Glutamatergic neuron (in vitro differentiated cells): ENCODE measurements at regions not wholly inside any gene's neighbourhood (a gene's known extent, or its start where the extent isn't known, plus 50 kb on each side); places are given as distances from the start of the nearest gene placed in this dataset.
"Not testable (repeated sequence)": the region's sequence is repeated elsewhere in the genome, so short reads cannot be mapped to it uniquely, and the experiment has no call there.

Source experiments
- DNase-seq: peaks from one replicate; pipeline ENCODE4 v3.0.0; 2022
- H3K27ac Mint-ChIP-seq: one replicate; pipeline ENCODE4 v1.8.0; 2020; ENCODE audit warnings: mild to moderate bottlenecking, mixed read lengths, inconsistent platforms; ENCODE audit not compliant: unreplicated experiment
- H3K27me3 Mint-ChIP-seq: one replicate; pipeline ENCODE4 v1.8.0; 2020; ENCODE audit warnings: mild to moderate bottlenecking, moderate library complexity, mixed read lengths, inconsistent platforms; ENCODE audit not compliant: unreplicated experiment
- H3K36me3 Mint-ChIP-seq: one replicate; pipeline ENCODE4 v1.8.0; 2020; ENCODE audit warnings: mild to moderate bottlenecking, mixed read lengths, inconsistent platforms; ENCODE audit not compliant: unreplicated experiment
- H3K4me1 Mint-ChIP-seq: one replicate; pipeline ENCODE4 v1.8.0; 2020; ENCODE audit warnings: mild to moderate bottlenecking, low read depth, mixed read lengths, inconsistent platforms; ENCODE audit not compliant: unreplicated experiment
- H3K4me3 Mint-ChIP-seq: one replicate; pipeline ENCODE4 v1.8.0; 2020; ENCODE audit warnings: mild to moderate bottlenecking, mixed read lengths, inconsistent platforms; ENCODE audit not compliant: unreplicated experiment
- H3K9me3 Mint-ChIP-seq: one replicate; pipeline ENCODE4 v1.8.0; 2020; ENCODE audit warnings: mild to moderate bottlenecking, moderate library complexity, mixed read lengths, inconsistent platforms; ENCODE audit not compliant: unreplicated experiment
- CTCF ChIP-seq: fragments of 200-600 bp; sonication (generic); IDR thresholded peaks from one replicate; pipeline ENCODE4 v1.5.0; 2021; ENCODE audit not compliant: partially characterized antibody, unreplicated experiment

- Mint-ChIP-seq H3K4me3 (no peak overlapping the region), H3K36me3 (no peaks in the 10 kb centered on the region), H3K4me1 (no peaks in the 10 kb centered on the region), H3K27me3 (no peaks in the 10 kb centered on the region), H3K27ac (no peak overlapping the region), H3K9me3 (peaks cover 1% of the 10 kb centered on the region)
- no peak for DNase-seq
- no peak for TF ChIP-seq CTCF
These were observed 80.2 kb upstream of the SMURF2 start for GRCh38 chr17:64742326-64742725.

- not testable (repeated sequence) for H3K36me3 Mint-ChIP-seq, DNase-seq, H3K4me3 Mint-ChIP-seq, H3K27me3 Mint-ChIP-seq, H3K27ac Mint-ChIP-seq, H3K9me3 Mint-ChIP-seq, H3K4me1 Mint-ChIP-seq
These were observed 79.8 kb upstream of the SMURF2 start for GRCh38 chr17:64741916-64742315.

GRCh38 chr17:64741038-64741641, 79.0 kb upstream of the SMURF2 start:
- no peak for TF ChIP-seq CTCF
- H3K36me3 Mint-ChIP-seq, result no peaks in the 10 kb centered on the region
- H3K9me3 Mint-ChIP-seq, result peaks cover 1% of the 10 kb centered on the region
- no peak overlapping the region for H3K27ac Mint-ChIP-seq
- H3K4me1 Mint-ChIP-seq, result no peaks in the 10 kb centered on the region
- no peak overlapping the region for H3K4me3 Mint-ChIP-seq
- DNase-seq, result no peak
- H3K27me3 Mint-ChIP-seq, result no peaks in the 10 kb centered on the region

DNA sequence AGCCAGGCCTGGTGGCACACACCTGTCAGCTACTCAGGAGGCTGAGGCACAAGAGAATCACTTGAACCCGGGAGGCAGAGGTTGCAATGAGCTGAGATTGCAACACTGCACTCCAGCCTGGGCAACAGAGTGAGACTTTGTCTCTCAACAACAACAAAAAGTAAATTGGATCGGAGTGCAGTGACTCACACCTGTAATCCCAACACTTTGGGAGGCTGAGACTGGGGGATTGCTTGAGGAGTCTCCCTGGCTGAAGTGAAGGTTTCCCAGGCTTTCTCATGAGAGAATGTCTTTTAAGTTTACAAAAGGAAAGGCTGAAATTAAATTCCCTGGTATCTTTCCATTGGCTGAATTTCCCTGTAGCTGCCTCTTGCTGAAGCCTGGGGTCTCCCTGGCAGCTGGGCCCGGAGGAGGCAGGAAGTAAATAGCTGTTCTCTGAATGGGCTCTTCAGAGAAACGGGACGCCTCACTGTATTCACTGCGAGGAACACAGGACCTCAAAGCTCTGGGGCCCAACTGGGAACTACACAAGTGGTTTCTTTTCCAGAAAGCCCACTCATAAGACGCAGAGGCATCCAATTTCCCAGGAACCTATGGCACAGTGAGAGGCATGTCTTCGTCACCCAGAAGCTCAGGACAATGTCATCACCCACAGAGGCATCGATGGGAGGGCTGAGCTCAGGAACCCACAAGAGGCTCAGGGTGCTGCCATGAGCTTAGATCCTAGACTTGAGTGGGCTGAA, 77.4 kb upstream of the SMURF2 start:
- no peak overlapping the region for H3K27ac Mint-ChIP-seq
- TF ChIP-seq CTCF, result no peak
- H3K4me1 Mint-ChIP-seq, result no peaks in the 10 kb centered on the region
- DNase-seq, result no peak
- peaks cover 2% of the 10 kb centered on the region for H3K27me3 Mint-ChIP-seq
- no peaks in the 10 kb centered on the region for H3K36me3 Mint-ChIP-seq
- no peak overlapping the region for H3K4me3 Mint-ChIP-seq
- peaks cover 1% of the 10 kb centered on the region for H3K9me3 Mint-ChIP-seq

GRCh38 chr17:64736804-64737492, 74.8 kb upstream of the SMURF2 start:
- no peak for TF ChIP-seq CTCF
- peaks cover 1% of the 10 kb centered on the region for H3K9me3 Mint-ChIP-seq
- no peak overlapping the region for H3K27ac Mint-ChIP-seq
- DNase-seq, result no peak
- no peaks in the 10 kb centered on the region for H3K4me1 Mint-ChIP-seq
- no peak overlapping the region for H3K4me3 Mint-ChIP-seq
- H3K27me3 Mint-ChIP-seq, result peaks cover 2% of the 10 kb centered on the region
- H3K36me3 Mint-ChIP-seq, result no peaks in the 10 kb centered on the region
